Fibroblast of pulmonary artery (primary cell): ENCODE measurements at regions not wholly inside any gene's neighbourhood (a gene's known extent, or its start where the extent isn't known, plus 50 kb on each side); places are given as distances from the start of the nearest gene placed in this dataset.

Experiments used
- DNase-seq: peaks from one replicate; pipeline ENCODE4 v3.0.0-alpha.2; 2010; ENCODE audit warnings: low read depth
- H3K4me3 ChIP-seq: replicated peaks from 2 replicates; pipeline ENCODE4 v1.5.1; 2011; ENCODE audit warnings: low read depth, mild to moderate bottlenecking, control low read depth, low read length, moderate library complexity
- TF ChIP-seq, protein P1 (sequence below): IDR thresholded peaks from 2 replicates; pipeline ENCODE4 v1.5.1; 2011; ENCODE audit warnings: mild to moderate bottlenecking, control low read depth, low read length, inconsistent platforms; ENCODE audit errors: missing control alignments

GRCh38 chr2:240357641-240358012, 77.8 kb upstream of the GPC1 start:
- no peak for DNase-seq
- H3K4me3 ChIP-seq: no peak overlapping the region
- TF ChIP-seq, protein P1, sequence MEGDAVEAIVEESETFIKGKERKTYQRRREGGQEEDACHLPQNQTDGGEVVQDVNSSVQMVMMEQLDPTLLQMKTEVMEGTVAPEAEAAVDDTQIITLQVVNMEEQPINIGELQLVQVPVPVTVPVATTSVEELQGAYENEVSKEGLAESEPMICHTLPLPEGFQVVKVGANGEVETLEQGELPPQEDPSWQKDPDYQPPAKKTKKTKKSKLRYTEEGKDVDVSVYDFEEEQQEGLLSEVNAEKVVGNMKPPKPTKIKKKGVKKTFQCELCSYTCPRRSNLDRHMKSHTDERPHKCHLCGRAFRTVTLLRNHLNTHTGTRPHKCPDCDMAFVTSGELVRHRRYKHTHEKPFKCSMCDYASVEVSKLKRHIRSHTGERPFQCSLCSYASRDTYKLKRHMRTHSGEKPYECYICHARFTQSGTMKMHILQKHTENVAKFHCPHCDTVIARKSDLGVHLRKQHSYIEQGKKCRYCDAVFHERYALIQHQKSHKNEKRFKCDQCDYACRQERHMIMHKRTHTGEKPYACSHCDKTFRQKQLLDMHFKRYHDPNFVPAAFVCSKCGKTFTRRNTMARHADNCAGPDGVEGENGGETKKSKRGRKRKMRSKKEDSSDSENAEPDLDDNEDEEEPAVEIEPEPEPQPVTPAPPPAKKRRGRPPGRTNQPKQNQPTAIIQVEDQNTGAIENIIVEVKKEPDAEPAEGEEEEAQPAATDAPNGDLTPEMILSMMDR: no peak

DNA sequence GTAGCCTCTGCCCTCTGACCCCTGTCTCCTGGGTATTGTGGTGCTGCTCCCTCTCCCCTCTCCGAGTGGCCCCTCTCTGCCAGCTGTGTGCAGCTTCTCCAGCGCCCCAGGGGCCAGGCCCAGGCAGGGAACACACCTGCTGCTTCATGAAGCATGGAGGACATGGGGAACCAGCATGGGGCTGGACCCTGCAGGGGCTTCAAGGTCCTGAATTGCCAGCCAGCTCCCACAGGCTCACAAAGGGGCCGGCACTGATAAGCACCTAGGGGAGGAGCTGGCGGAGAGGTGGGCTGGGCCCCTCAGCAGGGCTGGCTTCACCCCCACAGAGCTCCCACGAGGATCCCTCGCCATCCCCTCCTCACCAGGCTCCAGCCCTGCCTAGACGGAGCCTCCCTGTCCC, 77.4 kb upstream of the GPC1 start:
- no peak overlapping the region for H3K4me3 ChIP-seq
- TF ChIP-seq, protein P1: no peak
- no peak for DNase-seq

- DNase-seq: no peak
- TF ChIP-seq, protein P1: no peak
- H3K4me3 ChIP-seq: no peak overlapping the region
These were observed 76.6 kb upstream of the GPC1 start for GRCh38 chr2:240358821-240359397.

DNA sequence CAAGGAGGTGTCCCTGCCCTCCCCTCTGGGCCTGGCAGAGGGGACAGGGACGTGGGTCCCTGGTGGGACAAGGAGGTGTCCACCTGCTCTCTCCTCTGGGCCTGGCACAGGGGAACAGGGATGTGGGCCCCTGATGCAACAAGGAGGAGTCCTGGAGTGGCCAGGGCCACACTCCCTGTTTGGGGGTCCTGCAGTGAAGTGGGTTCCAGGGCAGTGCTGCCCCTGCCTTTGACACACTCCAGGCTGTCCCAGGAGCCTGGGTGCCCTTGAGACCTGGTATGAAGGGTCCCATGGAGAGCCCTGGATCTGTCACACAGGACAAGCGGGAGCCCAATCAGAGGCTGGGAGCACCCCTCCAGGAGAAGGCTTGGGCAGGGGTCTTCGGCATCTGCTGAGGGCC, 75.8 kb upstream of the GPC1 start:
- DNase-seq: no peak
- TF ChIP-seq, protein P1: no peak

GRCh38 chr2:240360645-240361475, 74.6 kb upstream of the GPC1 start:
- DNase-seq: no peak
- H3K4me3 ChIP-seq: no peak overlapping the region
- TF ChIP-seq, protein P1: no peak

More for the DNA sequence above, 75.8 kb upstream of the GPC1 start:
- no peak overlapping the region for H3K4me3 ChIP-seq

- H3K4me3 ChIP-seq: no peak overlapping the region
- DNase-seq: no peak
- TF ChIP-seq, protein P1: no peak
These were observed 73.2 kb upstream of the GPC1 start for GRCh38 chr2:240362216-240362755.
